MM.1S (cell line): ENCODE measurements at regions not wholly inside any gene's neighbourhood (a gene's known extent, or its start where the extent isn't known, plus 50 kb on each side); places are given as distances from the start of the nearest gene placed in this dataset.

Source experiments
- DNase-seq: peaks from one replicate; pipeline ENCODE4 v3.0.0-alpha.2; 2015
- H2AFZ ChIP-seq: fragments of 300-600 bp; sonication (generic); 2 replicates; pipeline ENCODE4 v1.6.0; 2016; ENCODE audit warnings: antibody characterized with exemption, low read length
- H3F3A ChIP-seq: fragments of 300-600 bp; sonication (generic); 2 replicates; pipeline ENCODE4 v1.6.1; 2016; ENCODE audit warnings: mild to moderate bottlenecking, antibody characterized with exemption, low read length, moderate library complexity, mixed read lengths; ENCODE audit not compliant: insufficient read depth
- H3K27ac ChIP-seq: fragments of 300-600 bp; sonication (generic); 2 replicates; pipeline ENCODE4 v1.5.1; 2016; ENCODE audit warnings: mild to moderate bottlenecking, low read length
- H3K27me3 ChIP-seq: fragments of 300-600 bp; sonication (generic); replicated peaks from 2 replicates; pipeline ENCODE4 v1.6.0; 2016; ENCODE audit warnings: low read length; ENCODE audit not compliant: insufficient read depth
- H3K36me3 ChIP-seq: fragments of 300-600 bp; sonication (generic); replicated peaks from 2 replicates; pipeline ENCODE4 v1.6.1; 2016; ENCODE audit warnings: mild to moderate bottlenecking, low read length, mixed read lengths; ENCODE audit not compliant: insufficient read depth
- H3K4me1 ChIP-seq: fragments of 300-600 bp; sonication (generic); 2 replicates; pipeline ENCODE4 v1.6.1; 2016; ENCODE audit warnings: low read length, mixed read lengths
- H3K4me2 ChIP-seq: fragments of 300-600 bp; sonication (generic); 2 replicates; pipeline ENCODE4 v1.6.0; 2016; ENCODE audit warnings: low read depth, low read length
- H3K4me3 ChIP-seq: fragments of 300-600 bp; sonication (generic); 2 replicates; pipeline ENCODE4 v1.5.1; 2016; ENCODE audit warnings: low read length, mixed read lengths
- H3K79me2 ChIP-seq: fragments of 300-600 bp; sonication (generic); 2 replicates; pipeline ENCODE4 v1.6.1; 2016; ENCODE audit warnings: mixed run types, low read length, mixed read lengths
- H3K9ac ChIP-seq: fragments of 300-600 bp; sonication (generic); 2 replicates; pipeline ENCODE4 v1.6.1; 2016; ENCODE audit warnings: low read length, mixed read lengths
- H3K9me2 ChIP-seq: fragments of 300-600 bp; sonication (generic); replicated peaks from 2 replicates; pipeline ENCODE4 v1.6.1; 2016; ENCODE audit warnings: mild to moderate bottlenecking, low read length, mixed read lengths; ENCODE audit not compliant: insufficient read depth
- H3K9me3 ChIP-seq: fragments of 300-600 bp; sonication (generic); replicated peaks from 2 replicates; pipeline ENCODE4 v1.6.1; 2016; ENCODE audit warnings: mild to moderate bottlenecking, low read length, mixed read lengths; ENCODE audit not compliant: insufficient read depth
- H4K20me1 ChIP-seq: fragments of 300-600 bp; sonication (generic); 2 replicates; pipeline ENCODE4 v1.6.1; 2016; ENCODE audit warnings: mild to moderate bottlenecking, low read length, moderate library complexity, mixed read lengths; ENCODE audit not compliant: insufficient read depth
- CTCF ChIP-seq: fragments of 300-600 bp; sonication (generic); IDR thresholded peaks from 2 replicates; pipeline ENCODE4 v1.5.1; 2016; ENCODE audit warnings: antibody characterized with exemption, low read length, mixed read lengths
- EZH2 ChIP-seq: fragments of 300-600 bp; sonication (generic); optimal IDR thresholded peaks from 2 replicates; pipeline ENCODE3; 2017; ENCODE audit warnings: low read depth, mild to moderate bottlenecking, antibody characterized with exemption, low read length, mixed read lengths
- EZH2phosphoT487 ChIP-seq: fragments of 300-600 bp; sonication (generic); IDR thresholded peaks from 2 replicates; pipeline ENCODE4 v1.6.1; 2018; ENCODE audit warnings: antibody characterized with exemption, low read length

- no peak overlapping the region for H2AFZ ChIP-seq
- H4K20me1 ChIP-seq = no peaks in the 10 kb centered on the region
- no peak overlapping the region for H3K4me3 ChIP-seq
- no peak for DNase-seq
- no peaks in the 10 kb centered on the region for H3K79me2 ChIP-seq
- no peak for TF ChIP-seq EZH2
- TF ChIP-seq CTCF = no peak
- TF ChIP-seq EZH2phosphoT487 = no peak
- no peaks in the 10 kb centered on the region for H3K36me3 ChIP-seq
- H3K27me3 ChIP-seq = no peaks in the 10 kb centered on the region
- no peaks in the 10 kb centered on the region for H3K9me2 ChIP-seq
- H3K4me2 ChIP-seq = no peak overlapping the region
- no peaks in the 10 kb centered on the region for H3F3A ChIP-seq
- H3K9ac ChIP-seq = no peak overlapping the region
- no peaks in the 10 kb centered on the region for H3K9me3 ChIP-seq
- H3K27ac ChIP-seq = no peak overlapping the region
- H3K4me1 ChIP-seq = no peaks in the 10 kb centered on the region
Observed at GRCh38 chr12:14264778-14265177, 100.7 kb upstream of the ATF7IP start.

- Histone ChIP-seq H3K4me2 (no peak overlapping the region), H3K9ac (no peak overlapping the region), H3K27me3 (no peaks in the 10 kb centered on the region), H3K27ac (no peak overlapping the region), H2AFZ (no peak overlapping the region), H3K4me3 (no peak overlapping the region), H3K9me2 (no peaks in the 10 kb centered on the region), H3K9me3 (no peaks in the 10 kb centered on the region), H3K79me2 (no peaks in the 10 kb centered on the region), H3K4me1 (no peaks in the 10 kb centered on the region), H4K20me1 (no peaks in the 10 kb centered on the region), H3K36me3 (no peaks in the 10 kb centered on the region), H3F3A (no peaks in the 10 kb centered on the region)
- TF ChIP-seq EZH2phosphoT487 (no peak), EZH2 (no peak), CTCF (no peak)
- DNase-seq = no peak
Observed at GRCh38 chr12:14268120-14268515, 97.4 kb upstream of the ATF7IP start.

- no peak overlapping the region for H3K4me2 ChIP-seq
- no peaks in the 10 kb centered on the region for H3K9me2 ChIP-seq
- H3K27ac ChIP-seq = no peak overlapping the region
- no peak for DNase-seq
- no peaks in the 10 kb centered on the region for H3K27me3 ChIP-seq
- no peak overlapping the region for H3K4me3 ChIP-seq
- TF ChIP-seq EZH2 = no peak
- TF ChIP-seq CTCF = no peak
- no peak for TF ChIP-seq EZH2phosphoT487
- H3K36me3 ChIP-seq = no peaks in the 10 kb centered on the region
- H2AFZ ChIP-seq = no peak overlapping the region
- H3K9ac ChIP-seq = no peak overlapping the region
- no peaks in the 10 kb centered on the region for H3F3A ChIP-seq
- H4K20me1 ChIP-seq = no peaks in the 10 kb centered on the region
- H3K9me3 ChIP-seq = no peaks in the 10 kb centered on the region
- H3K4me1 ChIP-seq = no peaks in the 10 kb centered on the region
- H3K79me2 ChIP-seq = no peaks in the 10 kb centered on the region
Observed at GRCh38 chr12:14270392-14270791, 95.1 kb upstream of the ATF7IP start.
